Fibroblast of skin of right quadriceps (primary cell): ENCODE measurements at regions not wholly inside any gene's neighbourhood (a gene's known extent, or its start where the extent isn't known, plus 50 kb on each side); places are given as distances from the start of the nearest gene placed in this dataset.
"Not testable (repeated sequence)": the region's sequence is repeated elsewhere in the genome, so short reads cannot be mapped to it uniquely, and the experiment has no call there.

Experiments used
- DNase-seq: peaks from one replicate; pipeline ENCODE4 v3.0.0-alpha.2; 2013

DNA sequence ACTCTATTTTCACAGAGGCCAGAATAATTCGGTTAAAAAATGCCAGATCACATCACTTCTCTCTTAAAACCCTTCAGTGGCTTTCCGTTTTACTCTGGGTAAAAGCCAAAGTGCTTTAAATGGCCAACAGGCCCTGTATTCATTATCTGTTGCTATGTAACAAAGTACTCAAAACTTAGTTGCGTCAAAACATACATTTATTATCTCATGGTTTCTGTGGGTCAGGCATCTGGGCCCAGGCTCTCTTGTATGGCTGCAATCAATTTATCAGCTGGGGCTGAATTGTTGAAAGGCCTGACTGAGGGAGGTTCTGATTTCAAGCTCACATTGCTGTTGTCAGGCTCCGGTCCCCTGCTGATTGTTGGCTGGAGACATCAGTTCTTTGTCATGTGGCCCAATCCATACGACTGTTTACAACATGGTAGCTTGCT, 72.7 kb upstream of the H2AZ1 start:
- no peak for DNase-seq

GRCh38 chr4:100019821-100020220, 69.7 kb upstream of the H2AZ1 start:
- DNase-seq, result no peak

DNA sequence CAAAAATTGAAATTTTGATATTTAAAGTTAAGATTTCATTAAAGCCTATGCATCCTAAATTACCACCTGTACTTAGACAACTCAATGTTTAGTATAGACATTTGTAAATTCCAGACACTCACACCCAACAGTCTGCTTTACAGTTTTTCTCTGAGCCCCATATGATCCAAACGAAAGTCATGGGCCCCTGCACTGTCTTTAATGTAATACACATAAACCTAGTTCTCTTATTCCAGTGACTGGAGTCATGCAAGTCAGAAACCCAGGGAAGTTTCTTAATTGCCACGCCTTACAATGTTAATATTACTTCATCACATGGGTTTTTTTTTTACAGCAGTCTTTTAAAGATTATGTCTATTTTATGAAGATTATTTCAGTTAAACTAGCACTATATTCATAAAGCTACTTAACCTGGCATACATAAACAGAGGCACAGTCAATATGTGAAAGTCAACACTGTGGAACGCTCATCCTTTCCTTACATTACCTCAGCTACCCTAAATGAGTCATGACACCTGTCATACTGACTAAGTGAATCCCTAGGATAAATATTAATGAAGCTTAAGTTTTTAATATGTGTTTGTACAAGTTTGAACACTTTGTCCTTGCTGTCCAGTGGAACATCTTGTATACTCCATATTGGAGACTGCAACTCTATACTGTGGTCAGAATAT, 67.7 kb upstream of the H2AZ1 start:
- no peak for DNase-seq

- DNase-seq, result no peak
These were observed 66.1 kb upstream of the H2AZ1 start for GRCh38 chr4:100016191-100016590.

DNA sequence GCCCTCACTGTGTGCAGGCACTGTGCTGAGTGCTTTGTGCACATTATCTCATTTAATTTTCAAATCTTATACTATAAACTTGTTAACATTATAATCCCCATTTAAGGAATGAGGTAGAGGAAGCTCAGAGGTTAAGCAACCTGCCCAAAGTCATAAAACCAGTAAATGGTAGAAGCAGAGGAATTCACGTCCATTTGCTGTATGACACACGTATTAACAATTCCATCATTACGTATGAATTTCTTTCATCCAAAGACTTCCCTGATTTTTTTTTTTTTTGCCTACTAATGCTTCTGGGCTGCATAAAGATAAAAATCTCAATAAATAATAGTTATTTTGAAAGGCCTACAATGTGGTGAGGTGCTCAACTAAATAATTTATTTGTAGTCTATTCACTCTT, 64.5 kb upstream of the H2AZ1 start:
- DNase-seq, result peak; percentile 28

- DNase-seq, result peak; percentile 44
These were observed 59.4 kb upstream of the H2AZ1 start for GRCh38 chr4:100009490-100009889.

GRCh38 chr4:100008048-100008447, 58.0 kb upstream of the H2AZ1 start:
- peak; percentile 73 for DNase-seq

DNA sequence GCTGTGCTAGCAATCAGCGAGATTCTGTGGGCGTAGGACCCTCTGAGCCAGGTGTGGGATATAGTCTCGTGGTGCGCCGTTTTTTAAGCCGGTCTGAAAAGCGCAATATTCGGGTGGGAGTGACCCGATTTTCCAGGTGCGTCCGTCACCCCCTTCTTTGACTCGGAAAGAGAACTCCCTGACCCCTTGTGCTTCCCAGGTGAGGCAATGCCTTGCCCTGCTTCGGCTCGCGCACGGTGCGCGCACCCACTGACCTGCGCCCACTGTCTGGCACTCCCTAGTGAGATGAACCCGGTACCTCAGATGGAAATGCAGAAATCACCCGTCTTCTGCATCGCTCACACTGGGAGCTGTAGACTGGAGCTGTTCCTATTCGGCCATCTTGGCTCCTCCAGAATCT, 56.1 kb upstream of the H2AZ1 start:
- not testable (repeated sequence) for DNase-seq
